Activated CD4-positive, alpha-beta memory T cell treated with anti-CD3 and anti-CD28 coated beads for 36 hours (primary cell): ENCODE measurements at regions not wholly inside any gene's neighbourhood (a gene's known extent, or its start where the extent isn't known, plus 50 kb on each side); places are given as distances from the start of the nearest gene placed in this dataset.
"Not testable (repeated sequence)": the region's sequence is repeated elsewhere in the genome, so short reads cannot be mapped to it uniquely, and the experiment has no call there.

ENCODE experiments used
- CTCF ChIA-PET: fragments of 350-600 bp; sonication (Branson Sonifier 250); formaldehyde crosslinking; loops from one replicate; lab custom pipeline; 2021; ENCODE audit warnings: antibody characterized with exemption, inconsistent platforms; lab: Charles Lee
- POLR2A ChIA-PET: fragments of 350-600 bp; sonication (Branson Sonifier 250); formaldehyde crosslinking; loops from one replicate; lab custom pipeline; 2021; ENCODE audit warnings: antibody characterized with exemption; lab: Charles Lee
- DNase-seq: peaks from one replicate; pipeline ENCODE4 v3.0.0-alpha.2; 2020
- H3K27ac Mint-ChIP-seq: one replicate; pipeline ENCODE4 v1.8.0; 2021; ENCODE audit warnings: mixed read lengths
- H3K27me3 Mint-ChIP-seq: one replicate; pipeline ENCODE4 v1.8.0; 2021; ENCODE audit warnings: mixed read lengths
- H3K36me3 Mint-ChIP-seq: one replicate; pipeline ENCODE4 v1.8.0; 2021; ENCODE audit warnings: mixed read lengths
- H3K4me1 Mint-ChIP-seq: one replicate; pipeline ENCODE4 v1.8.0; 2021; ENCODE audit warnings: low read depth, mixed read lengths
- H3K4me3 Mint-ChIP-seq: one replicate; pipeline ENCODE4 v1.8.0; 2021; ENCODE audit warnings: mild to moderate bottlenecking, mixed read lengths
- H3K9me3 Mint-ChIP-seq: one replicate; pipeline ENCODE4 v1.8.0; 2021; ENCODE audit warnings: mixed read lengths
- intact Hi-C: fragments of 100-400 bp; cut with micrococcal nuclease; formaldehyde crosslinking; loops from one replicate; pipeline ENCODE4 v1.15.1; 2023

DNA sequence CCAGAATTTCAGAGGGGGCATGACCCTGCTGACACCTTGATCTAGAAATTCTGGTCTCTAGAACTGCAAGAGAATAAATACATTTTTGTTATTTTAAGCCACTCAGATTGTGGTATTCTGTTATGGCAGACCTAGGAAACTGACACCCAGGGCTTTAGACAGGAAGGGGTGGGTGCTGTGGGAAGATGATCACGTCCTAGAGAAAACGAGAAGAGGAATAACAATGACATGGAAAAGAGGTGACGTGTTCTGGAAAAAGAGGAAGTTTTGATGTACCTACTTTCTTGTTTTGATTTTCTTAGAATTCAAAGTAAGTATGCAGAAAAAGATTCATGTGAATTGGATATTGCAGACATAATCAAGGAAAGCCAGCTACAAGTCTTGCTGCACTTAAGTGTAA lies 232.9 kb upstream of the RUNX1 start:
- Mint-ChIP-seq H3K4me1 (peaks cover 2% of the 10 kb centered on the region), H3K36me3 (no peaks in the 10 kb centered on the region), H3K9me3 (peaks cover 3% of the 10 kb centered on the region), H3K27me3 (no peaks in the 10 kb centered on the region), H3K27ac (no peak overlapping the region), H3K4me3 (no peak overlapping the region)
- intact Hi-C loops, result no loop called here
- ChIA-PET POLR2A (no interaction called here), CTCF (interaction anchor here (0.7 kb wide), 1 partner anchor 571 kb away, joined by 3 read pairs; no protein-coding TSS in a partner anchor)
- DNase-seq, result no peak

DNA sequence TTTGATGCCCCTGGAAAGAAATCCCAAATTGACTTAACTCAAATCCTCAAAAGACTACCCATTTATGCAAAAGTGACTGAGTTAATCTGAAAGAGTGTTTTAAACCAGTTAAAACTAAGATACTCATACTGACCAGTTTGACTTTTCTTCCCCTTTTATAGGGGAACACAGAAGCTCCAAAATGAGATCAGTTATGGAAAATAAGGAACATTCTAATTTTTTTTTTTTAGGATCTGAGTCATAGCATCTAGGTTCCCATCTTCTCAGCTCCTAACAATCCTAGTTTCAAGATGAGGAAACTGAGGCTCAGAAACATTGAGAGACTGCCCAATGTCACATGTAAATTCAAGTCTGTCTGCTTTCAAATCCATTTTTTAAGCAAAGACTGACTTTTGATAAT lies 231.1 kb upstream of the RUNX1 start:
- H3K9me3 Mint-ChIP-seq, result no peaks in the 10 kb centered on the region
- POLR2A ChIA-PET, result interaction anchor here (0.6 kb wide), 2 partner anchors 26 to 302 kb away, joined by 3 read pairs; no protein-coding TSS in a partner anchor
- H3K27me3 Mint-ChIP-seq, result no peaks in the 10 kb centered on the region
- H3K4me1 Mint-ChIP-seq, result peaks cover 2% of the 10 kb centered on the region
- intact Hi-C loops, result no loop called here
- H3K4me3 Mint-ChIP-seq, result no peak overlapping the region
- H3K27ac Mint-ChIP-seq, result no peak overlapping the region
- CTCF ChIA-PET, result interaction anchor here (0.9 kb wide), 1 partner anchor 588 kb away, joined by 3 read pairs; no protein-coding TSS in a partner anchor
- H3K36me3 Mint-ChIP-seq, result no peaks in the 10 kb centered on the region
- no peak for DNase-seq

DNA sequence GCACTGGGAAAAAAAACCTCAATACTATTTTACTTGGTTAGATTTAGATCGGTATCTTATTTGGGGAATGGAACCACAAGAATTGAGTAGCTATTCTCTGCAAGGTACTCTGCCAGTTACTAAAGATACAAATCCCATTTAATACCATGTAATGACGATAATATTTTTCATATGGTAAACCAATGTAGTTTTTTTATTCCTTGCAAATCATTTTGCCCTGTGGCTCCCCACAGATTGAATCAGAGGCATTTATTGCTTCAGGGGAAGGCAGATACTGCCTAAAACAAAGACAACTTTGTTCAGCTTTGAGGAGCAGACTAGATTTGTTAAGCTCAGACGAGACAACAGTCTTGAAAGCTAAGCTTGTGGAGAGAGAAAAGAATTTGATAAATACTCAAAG lies 226.7 kb upstream of the RUNX1 start:
- Mint-ChIP-seq H3K9me3 (no peaks in the 10 kb centered on the region), H3K36me3 (no peaks in the 10 kb centered on the region), H3K27ac (no peak overlapping the region), H3K4me3 (no peak overlapping the region), H3K4me1 (no peaks in the 10 kb centered on the region), H3K27me3 (no peaks in the 10 kb centered on the region)
- intact Hi-C loops, result no loop called here
- ChIA-PET POLR2A (no interaction called here), CTCF (no interaction called here)
- no peak for DNase-seq

DNA sequence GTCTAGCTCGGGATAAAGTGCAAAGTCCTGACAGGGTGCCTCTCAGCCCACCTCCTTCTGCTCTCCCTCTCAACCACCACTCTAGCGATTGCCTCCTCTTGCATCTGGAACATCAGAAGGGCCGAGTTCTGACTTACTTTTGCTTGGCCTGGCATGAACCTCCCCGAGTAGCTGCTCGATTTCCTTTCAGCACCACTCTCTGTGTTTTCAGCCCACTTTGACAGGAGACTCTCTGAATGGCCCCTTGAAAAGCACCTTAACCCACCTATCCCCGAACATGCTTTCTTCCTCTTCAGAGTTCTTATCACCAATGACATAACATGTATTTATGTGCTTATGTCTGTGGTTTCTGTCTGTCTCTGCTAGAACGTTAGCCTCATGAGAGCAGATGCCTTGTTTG lies 225.8 kb upstream of the RUNX1 start:
- ChIA-PET CTCF (no interaction called here), POLR2A (no interaction called here)
- Mint-ChIP-seq H3K9me3 (no peaks in the 10 kb centered on the region), H3K4me3 (no peak overlapping the region), H3K36me3 (no peaks in the 10 kb centered on the region), H3K27me3 (no peaks in the 10 kb centered on the region), H3K27ac (no peak overlapping the region), H3K4me1 (no peaks in the 10 kb centered on the region)
- intact Hi-C loops, result no loop called here
- DNase-seq, result no peak

DNA sequence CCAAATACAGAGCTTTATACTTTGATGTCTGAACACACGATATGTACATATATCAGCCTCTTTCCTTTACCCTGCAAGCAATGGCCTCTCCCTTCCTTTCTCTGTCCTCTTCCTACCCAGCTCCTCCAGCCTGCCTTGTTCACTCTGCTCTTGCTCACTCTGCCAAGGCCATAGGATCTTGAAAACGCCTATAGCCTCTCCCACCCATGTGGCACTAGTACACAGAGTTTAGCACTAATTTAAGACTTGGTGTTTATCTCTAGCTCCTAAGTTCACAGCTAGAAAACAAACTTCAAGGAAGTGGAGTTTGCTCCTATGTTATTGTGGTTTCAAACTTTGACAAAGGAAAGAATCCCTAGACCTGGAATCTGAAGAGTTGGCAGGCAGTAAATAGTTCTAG lies 225.0 kb upstream of the RUNX1 start:
- POLR2A ChIA-PET, result no interaction called here
- CTCF ChIA-PET, result no interaction called here
- H3K4me3 Mint-ChIP-seq, result no peak overlapping the region
- H3K4me1 Mint-ChIP-seq, result no peaks in the 10 kb centered on the region
- H3K9me3 Mint-ChIP-seq, result no peaks in the 10 kb centered on the region
- H3K27ac Mint-ChIP-seq, result no peak overlapping the region
- no peak for DNase-seq
- intact Hi-C loops, result no loop called here
- H3K27me3 Mint-ChIP-seq, result peaks cover 4% of the 10 kb centered on the region
- H3K36me3 Mint-ChIP-seq, result no peaks in the 10 kb centered on the region

DNA sequence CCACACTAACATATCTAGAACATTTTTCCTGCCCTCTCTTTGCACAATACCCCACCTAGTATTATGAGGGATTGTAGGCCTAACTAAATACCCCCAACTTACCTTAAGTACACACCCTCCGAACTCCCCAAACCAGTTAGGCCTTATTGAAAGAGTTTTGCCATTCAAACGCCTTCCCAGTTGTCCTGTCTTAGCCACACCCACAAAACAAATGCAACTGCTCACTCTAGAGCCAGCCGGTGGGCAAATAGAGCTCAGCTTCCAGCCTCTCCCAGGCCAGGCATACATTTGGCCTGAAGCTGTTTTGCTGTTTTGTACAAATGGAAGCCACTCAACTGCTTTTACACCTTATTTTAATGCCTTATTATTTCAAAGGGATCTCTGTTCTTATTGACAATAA lies 224.2 kb upstream of the RUNX1 start:
- Mint-ChIP-seq H3K4me1 (no peaks in the 10 kb centered on the region), H3K36me3 (no peaks in the 10 kb centered on the region), H3K4me3 (no peak overlapping the region), H3K27ac (no peak overlapping the region), H3K9me3 (no peaks in the 10 kb centered on the region), H3K27me3 (peaks cover 4% of the 10 kb centered on the region)
- CTCF ChIA-PET, result no interaction called here
- POLR2A ChIA-PET, result no interaction called here
- no peak for DNase-seq
- intact Hi-C loops, result no loop called here

DNA sequence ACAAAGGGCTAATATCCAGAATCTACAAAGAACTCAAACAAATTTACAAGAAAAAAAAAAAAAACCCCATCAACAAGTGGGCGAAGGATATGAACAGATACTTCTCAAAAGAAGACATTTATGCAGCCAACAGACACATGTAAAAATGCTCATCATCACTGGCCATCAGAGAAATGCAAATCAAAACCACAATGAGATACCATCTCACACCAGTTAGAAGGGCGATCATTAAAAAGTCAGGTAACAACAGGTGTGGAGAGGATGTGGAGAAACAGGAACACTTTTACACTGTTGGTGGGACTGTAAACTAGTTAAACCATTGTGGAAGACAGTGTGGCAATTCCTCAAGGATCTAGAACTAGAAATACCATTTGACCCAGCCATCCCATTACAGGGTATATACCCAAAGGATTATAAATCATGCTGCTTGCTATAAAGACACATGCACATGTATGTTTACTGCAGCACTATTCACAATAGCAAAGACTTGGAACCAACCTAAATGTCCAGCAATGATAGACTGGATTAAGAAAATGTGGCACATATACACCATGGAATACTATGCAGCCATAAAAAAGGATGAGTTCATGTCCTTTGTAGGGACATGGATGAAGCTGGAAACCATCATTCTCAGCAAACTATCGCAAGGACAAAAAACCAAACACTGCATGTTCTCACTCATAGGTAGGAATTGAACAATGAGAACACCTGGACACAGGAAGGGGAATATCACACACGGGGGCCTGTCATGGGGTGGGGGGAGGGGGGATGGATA lies 222.4 kb upstream of the RUNX1 start:
- DNase-seq, H3K9me3 Mint-ChIP-seq, CTCF ChIA-PET, H3K27me3 Mint-ChIP-seq, H3K4me3 Mint-ChIP-seq, H3K4me1 Mint-ChIP-seq, POLR2A ChIA-PET, H3K27ac Mint-ChIP-seq, H3K36me3 Mint-ChIP-seq, intact Hi-C loops: not testable (repeated sequence)

DNA sequence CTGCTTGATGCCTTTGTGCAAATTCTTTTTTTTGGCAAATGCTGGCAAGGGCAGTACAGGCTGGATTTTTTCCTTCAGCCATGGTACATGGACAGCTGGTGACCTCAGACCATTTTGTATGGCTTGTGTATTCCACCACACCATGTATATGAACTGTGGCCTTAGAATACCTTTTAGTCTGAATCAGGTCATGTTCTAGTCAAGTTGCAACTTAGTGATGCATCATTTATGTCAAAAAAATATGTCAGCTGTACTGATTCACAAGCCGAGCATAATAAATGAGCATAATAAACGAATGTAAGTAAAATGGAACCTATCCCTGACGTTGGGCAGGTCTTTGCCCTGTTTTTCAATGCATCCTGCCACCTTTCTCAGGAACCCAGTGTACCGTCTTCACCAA lies 219.7 kb upstream of the RUNX1 start:
- no peak overlapping the region for H3K4me3 Mint-ChIP-seq
- intact Hi-C loops, result no loop called here
- CTCF ChIA-PET, result no interaction called here
- no peaks in the 10 kb centered on the region for H3K9me3 Mint-ChIP-seq
- H3K27ac Mint-ChIP-seq, result no peak overlapping the region
- POLR2A ChIA-PET, result no interaction called here
- peaks cover 4% of the 10 kb centered on the region for H3K27me3 Mint-ChIP-seq
- H3K4me1 Mint-ChIP-seq, result no peaks in the 10 kb centered on the region
- DNase-seq, result no peak
- no peaks in the 10 kb centered on the region for H3K36me3 Mint-ChIP-seq

DNA sequence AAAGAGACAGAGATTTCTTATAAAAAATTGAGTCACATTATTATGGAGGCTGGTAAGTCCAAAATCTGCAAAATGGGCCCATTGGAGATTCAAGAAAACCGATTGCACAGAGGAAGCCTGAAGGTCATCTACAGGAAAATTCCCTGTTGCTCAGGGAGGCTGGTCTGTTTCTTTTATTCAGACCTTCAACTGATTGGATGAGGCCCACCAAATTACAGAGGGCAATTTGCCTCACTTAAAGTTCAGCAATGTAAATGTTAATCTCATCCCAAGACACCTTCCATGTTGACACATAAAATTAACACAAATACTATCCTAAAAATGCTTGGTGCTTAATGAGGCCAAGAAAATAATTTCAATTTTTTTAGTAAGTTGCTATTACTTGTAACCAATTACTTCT lies 219.2 kb upstream of the RUNX1 start:
- no peaks in the 10 kb centered on the region for H3K36me3 Mint-ChIP-seq
- CTCF ChIA-PET, result no interaction called here
- no peak for DNase-seq
- POLR2A ChIA-PET, result no interaction called here
- H3K4me1 Mint-ChIP-seq, result no peaks in the 10 kb centered on the region
- no peak overlapping the region for H3K27ac Mint-ChIP-seq
- H3K4me3 Mint-ChIP-seq, result no peak overlapping the region
- H3K9me3 Mint-ChIP-seq, result no peaks in the 10 kb centered on the region
- intact Hi-C loops, result no loop called here
- H3K27me3 Mint-ChIP-seq, result peaks cover 4% of the 10 kb centered on the region

DNA sequence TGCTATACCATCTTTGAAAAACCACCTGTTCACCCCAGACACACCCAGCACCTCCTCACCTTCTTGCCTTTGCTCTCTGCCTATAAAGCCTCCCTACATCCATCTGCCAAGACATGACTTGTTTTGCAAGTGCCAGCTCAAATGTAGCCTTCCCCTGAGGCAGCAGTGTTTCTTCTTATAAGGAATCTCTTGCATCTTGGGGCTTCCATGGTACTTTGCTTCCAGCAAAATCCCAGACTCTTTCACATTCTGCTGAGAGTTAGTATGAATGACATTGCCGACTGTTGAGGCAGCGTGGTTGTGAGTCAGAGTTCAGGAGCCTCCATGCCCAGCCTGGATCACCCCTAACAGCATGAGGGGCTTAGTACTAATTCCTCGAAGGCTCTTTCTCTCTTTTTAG lies 217.4 kb upstream of the RUNX1 start:
- no peak overlapping the region for H3K4me3 Mint-ChIP-seq
- H3K4me1 Mint-ChIP-seq, result no peaks in the 10 kb centered on the region
- CTCF ChIA-PET, result no interaction called here
- no peak for DNase-seq
- H3K27me3 Mint-ChIP-seq, result peaks cover 4% of the 10 kb centered on the region
- H3K36me3 Mint-ChIP-seq, result no peaks in the 10 kb centered on the region
- POLR2A ChIA-PET, result no interaction called here
- no peaks in the 10 kb centered on the region for H3K9me3 Mint-ChIP-seq
- H3K27ac Mint-ChIP-seq, result no peak overlapping the region
- intact Hi-C loops, result no loop called here

DNA sequence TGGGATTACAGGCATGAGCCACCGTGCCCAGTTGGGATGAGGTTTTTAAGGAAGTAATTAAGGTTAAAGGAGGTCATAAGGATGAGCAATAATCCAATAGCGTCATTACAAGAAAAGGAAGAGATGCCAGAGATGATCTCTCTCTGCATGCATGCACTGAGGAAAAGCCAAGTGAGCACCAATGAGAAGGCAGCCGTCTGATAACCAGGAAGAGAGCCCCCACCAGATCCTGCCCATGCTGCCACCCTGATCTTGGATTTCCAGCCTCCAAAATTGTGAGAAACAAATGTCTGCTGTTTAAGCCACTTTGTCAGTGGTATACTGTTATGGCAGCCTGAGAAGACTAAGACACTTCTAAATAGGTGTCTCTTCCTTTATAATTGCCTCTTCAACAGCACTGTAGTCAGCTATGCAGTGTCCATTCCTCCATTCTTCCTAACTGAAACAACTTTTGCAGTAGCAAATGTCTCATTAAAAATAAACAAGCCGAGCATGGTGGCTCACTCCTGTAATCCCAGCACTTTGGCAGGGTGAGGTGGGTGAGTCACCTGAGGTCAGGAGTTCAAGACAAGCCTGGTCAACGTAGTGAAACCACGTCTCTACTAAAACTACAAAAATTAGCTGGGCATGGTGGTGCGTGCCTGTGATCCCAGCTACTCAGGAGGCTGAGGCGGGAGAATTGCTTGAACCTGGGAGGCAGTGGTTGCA lies 216.2 kb upstream of the RUNX1 start:
- ChIA-PET CTCF (no interaction called here), POLR2A (no interaction called here)
- H3K27ac Mint-ChIP-seq, result no peak overlapping the region
- no peak overlapping the region for H3K4me3 Mint-ChIP-seq
- intact Hi-C loops, result no loop called here
- no peaks in the 10 kb centered on the region for H3K4me1 Mint-ChIP-seq
- H3K27me3 Mint-ChIP-seq, result peaks cover 4% of the 10 kb centered on the region
- DNase-seq, result no peak
- H3K36me3 Mint-ChIP-seq, result no peaks in the 10 kb centered on the region
- H3K9me3 Mint-ChIP-seq, result no peaks in the 10 kb centered on the region

DNA sequence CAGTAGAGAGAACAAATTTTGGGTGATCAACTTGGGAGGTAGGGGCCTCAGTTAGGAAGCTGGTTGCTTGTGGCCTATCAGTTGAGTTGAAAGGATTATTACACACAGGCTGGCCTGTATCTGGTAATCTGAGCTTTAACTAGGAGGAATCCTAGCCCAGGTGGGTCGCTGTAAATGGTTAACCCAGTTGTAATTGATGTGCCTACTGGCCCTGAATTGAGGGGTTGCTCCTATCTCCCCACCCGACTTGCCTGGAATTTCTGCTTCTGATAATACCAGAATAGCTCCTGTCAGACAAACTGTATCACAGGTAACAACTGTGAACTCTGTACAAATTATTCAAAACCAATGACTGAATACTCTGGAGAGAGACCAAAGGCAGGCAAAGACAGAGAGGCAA lies 210.4 kb upstream of the RUNX1 start:
- no peak overlapping the region for H3K4me3 Mint-ChIP-seq
- POLR2A ChIA-PET, result no interaction called here
- no peaks in the 10 kb centered on the region for H3K27me3 Mint-ChIP-seq
- no peak for DNase-seq
- H3K4me1 Mint-ChIP-seq, result peaks cover 17% of the 10 kb centered on the region
- intact Hi-C loops, result no loop called here
- CTCF ChIA-PET, result no interaction called here
- H3K9me3 Mint-ChIP-seq, result no peaks in the 10 kb centered on the region
- no peaks in the 10 kb centered on the region for H3K36me3 Mint-ChIP-seq
- H3K27ac Mint-ChIP-seq, result no peak overlapping the region

DNA sequence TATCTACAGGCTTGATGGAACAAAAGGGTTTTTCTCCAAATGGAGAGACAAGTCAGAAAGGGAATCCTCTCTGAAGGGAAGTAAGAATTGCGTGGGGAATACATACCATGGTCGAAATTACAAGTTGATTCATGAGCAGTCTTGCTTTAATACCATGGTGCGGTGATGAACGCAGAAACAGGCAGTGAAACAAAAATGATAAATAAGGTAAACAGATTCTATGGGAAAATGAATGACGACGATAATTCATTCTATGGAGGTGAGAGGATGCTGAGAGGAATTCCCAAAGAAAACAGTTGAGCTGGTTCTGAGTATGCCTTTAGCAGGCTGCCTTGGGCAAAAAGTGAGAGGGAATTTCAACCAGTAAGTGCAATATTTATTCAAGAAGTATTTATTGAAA lies 209.4 kb upstream of the RUNX1 start:
- DNase-seq, result no peak
- H3K4me3 Mint-ChIP-seq, result no peak overlapping the region
- ChIA-PET CTCF (no interaction called here), POLR2A (no interaction called here)
- H3K4me1 Mint-ChIP-seq, result peaks cover 20% of the 10 kb centered on the region
- H3K27ac Mint-ChIP-seq, result no peak overlapping the region
- no peaks in the 10 kb centered on the region for H3K36me3 Mint-ChIP-seq
- H3K9me3 Mint-ChIP-seq, result no peaks in the 10 kb centered on the region
- no peaks in the 10 kb centered on the region for H3K27me3 Mint-ChIP-seq
- intact Hi-C loops, result no loop called here
